ENCODE measurements at regions not wholly inside any gene's neighbourhood (a gene's known extent, or its start where the extent isn't known, plus 50 kb on each side); places are given as distances from the start of the nearest gene placed in this dataset.

- H3K4me3 ChIP-seq (ENCODE audit: control insufficient read depth, low read depth, low read length) = no peak overlapping the region
- no peak for DNase-seq (ENCODE audit: low read depth)
- no peak for TF ChIP-seq CTCF (conservative IDR thresholded peaks at IDR 0.05; ENCODE audit: control insufficient read depth, insufficient read depth, low read depth, low read length)
Measured at GRCh38 chr5:124664287-124664686, 82.2 kb downstream of the ZNF608 start.

GRCh38 chr5:124663101-124663506 lies 83.3 kb downstream of the ZNF608 start:
- TF ChIP-seq CTCF (conservative IDR thresholded peaks at IDR 0.05; ENCODE audit: control insufficient read depth, insufficient read depth, low read depth, low read length) = no peak
- DNase-seq (ENCODE audit: low read depth) = no peak
- no peak overlapping the region for H3K4me3 ChIP-seq (ENCODE audit: control insufficient read depth, low read depth, low read length)

- DNase-seq (ENCODE audit: low read depth) = no peak
- no peak for TF ChIP-seq CTCF (conservative IDR thresholded peaks at IDR 0.05; ENCODE audit: control insufficient read depth, insufficient read depth, low read depth, low read length)
- no peak overlapping the region for H3K4me3 ChIP-seq (ENCODE audit: control insufficient read depth, low read depth, low read length)
Measured at GRCh38 chr5:124662181-124662781, 84.2 kb downstream of the ZNF608 start.

GRCh38 chr5:124661317-124662141 lies 84.9 kb downstream of the ZNF608 start:
- no peak for TF ChIP-seq CTCF (conservative IDR thresholded peaks at IDR 0.05; ENCODE audit: control insufficient read depth, insufficient read depth, low read depth, low read length)
- peak; percentile 72 for DNase-seq (ENCODE audit: low read depth)
- no peak overlapping the region for H3K4me3 ChIP-seq (ENCODE audit: control insufficient read depth, low read depth, low read length)

- no peak for TF ChIP-seq CTCF (conservative IDR thresholded peaks at IDR 0.05; ENCODE audit: control insufficient read depth, insufficient read depth, low read depth, low read length)
- peak; percentile 66 for DNase-seq (ENCODE audit: low read depth)
- H3K4me3 ChIP-seq (ENCODE audit: control insufficient read depth, low read depth, low read length) = no peak overlapping the region
Measured at GRCh38 chr5:124660229-124661093, 86.0 kb downstream of the ZNF608 start.

GRCh38 chr5:124659798-124660197 lies 86.6 kb downstream of the ZNF608 start:
- no peak for TF ChIP-seq CTCF (conservative IDR thresholded peaks at IDR 0.05; ENCODE audit: control insufficient read depth, insufficient read depth, low read depth, low read length)
- DNase-seq (ENCODE audit: low read depth) = no peak
- H3K4me3 ChIP-seq (ENCODE audit: control insufficient read depth, low read depth, low read length) = no peak overlapping the region

Measured in fibroblast of mammary gland (primary cell).